GM19372 (cell line): ENCODE measurements at regions not wholly inside any gene's neighbourhood (a gene's known extent, or its start where the extent isn't known, plus 50 kb on each side); places are given as distances from the start of the nearest gene placed in this dataset.

Experiments
- ATAC-seq: cut with Tn5 transposase; IDR thresholded peaks from one replicate; pipeline ENCODE4 v1.9.1; 2021; ENCODE audit warnings: mild to moderate bottlenecking, low read depth, moderate library complexity; ENCODE audit not compliant: unreplicated experiment

GRCh38 chr13:105448811-105449210, 1086.7 kb downstream of the EFNB2 start:
- no peak for ATAC-seq

- ATAC-seq, result no peak
Measured at GRCh38 chr13:105446197-105446596, 1089.3 kb downstream of the EFNB2 start.

- no peak for ATAC-seq
Measured at GRCh38 chr13:105445796-105446195, 1089.7 kb downstream of the EFNB2 start.

GRCh38 chr13:105442949-105443699, 1092.3 kb downstream of the EFNB2 start:
- no peak for ATAC-seq

GRCh38 chr13:105442040-105442439, 1093.4 kb downstream of the EFNB2 start:
- no peak for ATAC-seq

- ATAC-seq, result no peak
Measured at GRCh38 chr13:105441051-105441750, 1094.3 kb downstream of the EFNB2 start.

- ATAC-seq, result no peak
Measured at GRCh38 chr13:105436943-105437342, 1098.5 kb downstream of the EFNB2 start.

GRCh38 chr13:105432438-105432837, 1103.0 kb downstream of the EFNB2 start:
- ATAC-seq, result no peak

- ATAC-seq, result no peak
Measured at GRCh38 chr13:105428811-105429210, 1106.7 kb downstream of the EFNB2 start.

GRCh38 chr13:105426441-105426840, 1109.0 kb downstream of the EFNB2 start:
- no peak for ATAC-seq

GRCh38 chr13:105414639-105415038, 1120.8 kb downstream of the EFNB2 start:
- no peak for ATAC-seq

GRCh38 chr13:105412171-105412570, 1123.3 kb downstream of the EFNB2 start:
- no peak for ATAC-seq

GRCh38 chr13:105410602-105411001, 1124.9 kb downstream of the EFNB2 start:
- ATAC-seq, result no peak

- no peak for ATAC-seq
Measured at GRCh38 chr13:105406551-105406950, 1128.9 kb downstream of the EFNB2 start.

GRCh38 chr13:105403086-105403485, 1132.4 kb downstream of the EFNB2 start:
- ATAC-seq, result no peak

GRCh38 chr13:105395041-105395440, 1140.4 kb downstream of the EFNB2 start:
- no peak for ATAC-seq

- ATAC-seq, result no peak
Measured at GRCh38 chr13:105389373-105389772, 1146.1 kb downstream of the EFNB2 start.

GRCh38 chr13:105377452-105377851, 1158.0 kb downstream of the EFNB2 start:
- ATAC-seq, result no peak

GRCh38 chr13:105370011-105370650, 1165.3 kb downstream of the EFNB2 start:
- no peak for ATAC-seq

GRCh38 chr13:105368781-105369180, 1166.7 kb downstream of the EFNB2 start:
- no peak for ATAC-seq

GRCh38 chr13:105365831-105366230, 1169.6 kb downstream of the EFNB2 start:
- ATAC-seq, result no peak
